GM23338 (cell line): ENCODE measurements at regions not wholly inside any gene's neighbourhood (a gene's known extent, or its start where the extent isn't known, plus 50 kb on each side); places are given as distances from the start of the nearest gene placed in this dataset.

Source experiments
- CREB1 ChIP-seq: fragments of 250-450 bp; sonication (Bioruptor Pico); IDR thresholded peaks from 2 replicates; pipeline ENCODE4 v1.5.0; 2020; ENCODE audit warnings: low read depth, mild to moderate bottlenecking, moderate library complexity
- EZH2 ChIP-seq: fragments of 200-600 bp; sonication (generic); IDR thresholded peaks from one replicate; pipeline ENCODE4 v1.8.0; 2017; ENCODE audit warnings: antibody characterized with exemption, mild to moderate bottlenecking, low read depth; ENCODE audit not compliant: unreplicated experiment
- EZH2phosphoT487 ChIP-seq: fragments of 200-600 bp; sonication (generic); IDR thresholded peaks from one replicate; pipeline ENCODE4 v1.8.1; 2018; ENCODE audit warnings: antibody characterized with exemption; ENCODE audit not compliant: unreplicated experiment
- JUNB ChIP-seq: IDR thresholded peaks from one replicate; pipeline ENCODE4 v1.6.1; 2016; ENCODE audit warnings: antibody characterized with exemption; ENCODE audit not compliant: unreplicated experiment
- NANOG ChIP-seq: IDR thresholded peaks from 2 replicates; pipeline ENCODE4 v1.6.1; 2016; ENCODE audit warnings: antibody characterized with exemption, borderline replicate concordance
- POLR2AphosphoS5 ChIP-seq: IDR thresholded peaks from 2 replicates; pipeline ENCODE4 v1.6.1; 2016; ENCODE audit warnings: antibody characterized with exemption, low read depth
- STAT1 ChIP-seq: IDR thresholded peaks from one replicate; pipeline ENCODE4 v1.6.1; 2016; ENCODE audit warnings: antibody characterized with exemption; ENCODE audit not compliant: unreplicated experiment
- ZNF331 ChIP-seq: fragments of 250-450 bp; sonication (Bioruptor Pico); IDR thresholded peaks from 2 replicates; pipeline ENCODE4 v1.5.0; 2020; ENCODE audit warnings: low read depth, mild to moderate bottlenecking, moderate library complexity
- TF ChIP-seq, protein P1 (sequence below), 2 experiments: fragments of 200-600 bp in 1 of 2; sonication (generic) in 1 of 2; conservative IDR thresholded peaks; 2 replicates each; pipeline versions ENCODE4 v1.5.1 to v1.6.1; 2016 to 2017; ENCODE audit warnings: antibody characterized with exemption in 2 of 2, low read depth in 2 of 2, mild to moderate bottlenecking in 2 of 2, moderate library complexity in 1 of 2
- TF ChIP-seq, protein P2 (sequence below): IDR thresholded peaks from one replicate; pipeline ENCODE4 v1.6.1; 2018; ENCODE audit warnings: antibody characterized with exemption; ENCODE audit not compliant: unreplicated experiment
- TF ChIP-seq, protein P3 (sequence below): IDR thresholded peaks from 2 replicates; pipeline ENCODE4 v1.6.1; 2016; ENCODE audit warnings: antibody characterized with exemption
- TF ChIP-seq, protein P4 (sequence below): fragments of 250-450 bp; sonication (Bioruptor Pico); IDR thresholded peaks from 2 replicates; pipeline ENCODE4 v1.5.0; 2020; ENCODE audit warnings: mild to moderate bottlenecking, moderate library complexity

DNA sequence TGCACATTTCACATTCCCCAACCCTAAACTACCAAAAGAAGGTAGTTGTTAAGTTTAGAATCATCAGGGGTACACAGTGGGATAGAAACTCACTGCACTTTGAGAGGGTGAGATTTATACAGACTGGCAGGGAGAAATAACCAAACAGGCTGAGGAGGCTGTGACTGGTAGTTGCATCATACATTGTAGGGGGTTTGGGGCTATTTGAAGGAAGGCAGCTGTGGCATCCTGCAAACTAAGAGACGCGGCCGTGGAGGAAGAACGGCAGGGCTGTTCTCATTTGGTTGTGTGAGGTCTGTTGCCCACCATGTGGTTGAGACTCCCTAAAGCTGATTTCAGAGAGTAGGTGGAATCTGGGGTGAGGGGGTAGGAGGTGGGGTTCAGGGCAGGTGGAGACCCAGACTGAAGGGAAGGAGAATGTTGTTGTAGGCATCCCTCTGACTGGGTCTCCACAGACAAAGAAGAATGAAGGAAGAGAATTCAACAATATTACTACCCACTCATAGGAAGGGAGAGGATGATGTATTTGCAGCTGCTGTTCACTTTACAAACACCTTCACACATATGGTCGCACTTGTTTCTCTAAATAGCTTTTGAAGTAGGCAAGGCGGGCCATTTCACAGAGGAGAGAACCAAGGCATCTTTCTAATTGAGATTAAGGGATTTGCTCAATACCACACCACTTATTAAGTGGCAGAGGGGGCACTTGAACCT is 170.9 kb upstream of the SIX2 start:
- TF ChIP-seq POLR2AphosphoS5 (no peak), EZH2 (no peak), EZH2phosphoT487 (no peak), JUNB (no peak), CREB1 (no peak), ZNF331 (no peak), STAT1 (no peak), NANOG (no peak)
- TF ChIP-seq, protein P1, sequence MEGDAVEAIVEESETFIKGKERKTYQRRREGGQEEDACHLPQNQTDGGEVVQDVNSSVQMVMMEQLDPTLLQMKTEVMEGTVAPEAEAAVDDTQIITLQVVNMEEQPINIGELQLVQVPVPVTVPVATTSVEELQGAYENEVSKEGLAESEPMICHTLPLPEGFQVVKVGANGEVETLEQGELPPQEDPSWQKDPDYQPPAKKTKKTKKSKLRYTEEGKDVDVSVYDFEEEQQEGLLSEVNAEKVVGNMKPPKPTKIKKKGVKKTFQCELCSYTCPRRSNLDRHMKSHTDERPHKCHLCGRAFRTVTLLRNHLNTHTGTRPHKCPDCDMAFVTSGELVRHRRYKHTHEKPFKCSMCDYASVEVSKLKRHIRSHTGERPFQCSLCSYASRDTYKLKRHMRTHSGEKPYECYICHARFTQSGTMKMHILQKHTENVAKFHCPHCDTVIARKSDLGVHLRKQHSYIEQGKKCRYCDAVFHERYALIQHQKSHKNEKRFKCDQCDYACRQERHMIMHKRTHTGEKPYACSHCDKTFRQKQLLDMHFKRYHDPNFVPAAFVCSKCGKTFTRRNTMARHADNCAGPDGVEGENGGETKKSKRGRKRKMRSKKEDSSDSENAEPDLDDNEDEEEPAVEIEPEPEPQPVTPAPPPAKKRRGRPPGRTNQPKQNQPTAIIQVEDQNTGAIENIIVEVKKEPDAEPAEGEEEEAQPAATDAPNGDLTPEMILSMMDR (conservative IDR thresholded peaks at IDR 0.05; ENCODE audit: low read depth in 2 of 2) = no peak
- TF ChIP-seq, protein P2, sequence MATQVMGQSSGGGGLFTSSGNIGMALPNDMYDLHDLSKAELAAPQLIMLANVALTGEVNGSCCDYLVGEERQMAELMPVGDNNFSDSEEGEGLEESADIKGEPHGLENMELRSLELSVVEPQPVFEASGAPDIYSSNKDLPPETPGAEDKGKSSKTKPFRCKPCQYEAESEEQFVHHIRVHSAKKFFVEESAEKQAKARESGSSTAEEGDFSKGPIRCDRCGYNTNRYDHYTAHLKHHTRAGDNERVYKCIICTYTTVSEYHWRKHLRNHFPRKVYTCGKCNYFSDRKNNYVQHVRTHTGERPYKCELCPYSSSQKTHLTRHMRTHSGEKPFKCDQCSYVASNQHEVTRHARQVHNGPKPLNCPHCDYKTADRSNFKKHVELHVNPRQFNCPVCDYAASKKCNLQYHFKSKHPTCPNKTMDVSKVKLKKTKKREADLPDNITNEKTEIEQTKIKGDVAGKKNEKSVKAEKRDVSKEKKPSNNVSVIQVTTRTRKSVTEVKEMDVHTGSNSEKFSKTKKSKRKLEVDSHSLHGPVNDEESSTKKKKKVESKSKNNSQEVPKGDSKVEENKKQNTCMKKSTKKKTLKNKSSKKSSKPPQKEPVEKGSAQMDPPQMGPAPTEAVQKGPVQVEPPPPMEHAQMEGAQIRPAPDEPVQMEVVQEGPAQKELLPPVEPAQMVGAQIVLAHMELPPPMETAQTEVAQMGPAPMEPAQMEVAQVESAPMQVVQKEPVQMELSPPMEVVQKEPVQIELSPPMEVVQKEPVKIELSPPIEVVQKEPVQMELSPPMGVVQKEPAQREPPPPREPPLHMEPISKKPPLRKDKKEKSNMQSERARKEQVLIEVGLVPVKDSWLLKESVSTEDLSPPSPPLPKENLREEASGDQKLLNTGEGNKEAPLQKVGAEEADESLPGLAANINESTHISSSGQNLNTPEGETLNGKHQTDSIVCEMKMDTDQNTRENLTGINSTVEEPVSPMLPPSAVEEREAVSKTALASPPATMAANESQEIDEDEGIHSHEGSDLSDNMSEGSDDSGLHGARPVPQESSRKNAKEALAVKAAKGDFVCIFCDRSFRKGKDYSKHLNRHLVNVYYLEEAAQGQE = no peak
- TF ChIP-seq, protein P3, sequence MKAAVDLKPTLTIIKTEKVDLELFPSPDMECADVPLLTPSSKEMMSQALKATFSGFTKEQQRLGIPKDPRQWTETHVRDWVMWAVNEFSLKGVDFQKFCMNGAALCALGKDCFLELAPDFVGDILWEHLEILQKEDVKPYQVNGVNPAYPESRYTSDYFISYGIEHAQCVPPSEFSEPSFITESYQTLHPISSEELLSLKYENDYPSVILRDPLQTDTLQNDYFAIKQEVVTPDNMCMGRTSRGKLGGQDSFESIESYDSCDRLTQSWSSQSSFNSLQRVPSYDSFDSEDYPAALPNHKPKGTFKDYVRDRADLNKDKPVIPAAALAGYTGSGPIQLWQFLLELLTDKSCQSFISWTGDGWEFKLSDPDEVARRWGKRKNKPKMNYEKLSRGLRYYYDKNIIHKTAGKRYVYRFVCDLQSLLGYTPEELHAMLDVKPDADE = no peak
- TF ChIP-seq, protein P4, sequence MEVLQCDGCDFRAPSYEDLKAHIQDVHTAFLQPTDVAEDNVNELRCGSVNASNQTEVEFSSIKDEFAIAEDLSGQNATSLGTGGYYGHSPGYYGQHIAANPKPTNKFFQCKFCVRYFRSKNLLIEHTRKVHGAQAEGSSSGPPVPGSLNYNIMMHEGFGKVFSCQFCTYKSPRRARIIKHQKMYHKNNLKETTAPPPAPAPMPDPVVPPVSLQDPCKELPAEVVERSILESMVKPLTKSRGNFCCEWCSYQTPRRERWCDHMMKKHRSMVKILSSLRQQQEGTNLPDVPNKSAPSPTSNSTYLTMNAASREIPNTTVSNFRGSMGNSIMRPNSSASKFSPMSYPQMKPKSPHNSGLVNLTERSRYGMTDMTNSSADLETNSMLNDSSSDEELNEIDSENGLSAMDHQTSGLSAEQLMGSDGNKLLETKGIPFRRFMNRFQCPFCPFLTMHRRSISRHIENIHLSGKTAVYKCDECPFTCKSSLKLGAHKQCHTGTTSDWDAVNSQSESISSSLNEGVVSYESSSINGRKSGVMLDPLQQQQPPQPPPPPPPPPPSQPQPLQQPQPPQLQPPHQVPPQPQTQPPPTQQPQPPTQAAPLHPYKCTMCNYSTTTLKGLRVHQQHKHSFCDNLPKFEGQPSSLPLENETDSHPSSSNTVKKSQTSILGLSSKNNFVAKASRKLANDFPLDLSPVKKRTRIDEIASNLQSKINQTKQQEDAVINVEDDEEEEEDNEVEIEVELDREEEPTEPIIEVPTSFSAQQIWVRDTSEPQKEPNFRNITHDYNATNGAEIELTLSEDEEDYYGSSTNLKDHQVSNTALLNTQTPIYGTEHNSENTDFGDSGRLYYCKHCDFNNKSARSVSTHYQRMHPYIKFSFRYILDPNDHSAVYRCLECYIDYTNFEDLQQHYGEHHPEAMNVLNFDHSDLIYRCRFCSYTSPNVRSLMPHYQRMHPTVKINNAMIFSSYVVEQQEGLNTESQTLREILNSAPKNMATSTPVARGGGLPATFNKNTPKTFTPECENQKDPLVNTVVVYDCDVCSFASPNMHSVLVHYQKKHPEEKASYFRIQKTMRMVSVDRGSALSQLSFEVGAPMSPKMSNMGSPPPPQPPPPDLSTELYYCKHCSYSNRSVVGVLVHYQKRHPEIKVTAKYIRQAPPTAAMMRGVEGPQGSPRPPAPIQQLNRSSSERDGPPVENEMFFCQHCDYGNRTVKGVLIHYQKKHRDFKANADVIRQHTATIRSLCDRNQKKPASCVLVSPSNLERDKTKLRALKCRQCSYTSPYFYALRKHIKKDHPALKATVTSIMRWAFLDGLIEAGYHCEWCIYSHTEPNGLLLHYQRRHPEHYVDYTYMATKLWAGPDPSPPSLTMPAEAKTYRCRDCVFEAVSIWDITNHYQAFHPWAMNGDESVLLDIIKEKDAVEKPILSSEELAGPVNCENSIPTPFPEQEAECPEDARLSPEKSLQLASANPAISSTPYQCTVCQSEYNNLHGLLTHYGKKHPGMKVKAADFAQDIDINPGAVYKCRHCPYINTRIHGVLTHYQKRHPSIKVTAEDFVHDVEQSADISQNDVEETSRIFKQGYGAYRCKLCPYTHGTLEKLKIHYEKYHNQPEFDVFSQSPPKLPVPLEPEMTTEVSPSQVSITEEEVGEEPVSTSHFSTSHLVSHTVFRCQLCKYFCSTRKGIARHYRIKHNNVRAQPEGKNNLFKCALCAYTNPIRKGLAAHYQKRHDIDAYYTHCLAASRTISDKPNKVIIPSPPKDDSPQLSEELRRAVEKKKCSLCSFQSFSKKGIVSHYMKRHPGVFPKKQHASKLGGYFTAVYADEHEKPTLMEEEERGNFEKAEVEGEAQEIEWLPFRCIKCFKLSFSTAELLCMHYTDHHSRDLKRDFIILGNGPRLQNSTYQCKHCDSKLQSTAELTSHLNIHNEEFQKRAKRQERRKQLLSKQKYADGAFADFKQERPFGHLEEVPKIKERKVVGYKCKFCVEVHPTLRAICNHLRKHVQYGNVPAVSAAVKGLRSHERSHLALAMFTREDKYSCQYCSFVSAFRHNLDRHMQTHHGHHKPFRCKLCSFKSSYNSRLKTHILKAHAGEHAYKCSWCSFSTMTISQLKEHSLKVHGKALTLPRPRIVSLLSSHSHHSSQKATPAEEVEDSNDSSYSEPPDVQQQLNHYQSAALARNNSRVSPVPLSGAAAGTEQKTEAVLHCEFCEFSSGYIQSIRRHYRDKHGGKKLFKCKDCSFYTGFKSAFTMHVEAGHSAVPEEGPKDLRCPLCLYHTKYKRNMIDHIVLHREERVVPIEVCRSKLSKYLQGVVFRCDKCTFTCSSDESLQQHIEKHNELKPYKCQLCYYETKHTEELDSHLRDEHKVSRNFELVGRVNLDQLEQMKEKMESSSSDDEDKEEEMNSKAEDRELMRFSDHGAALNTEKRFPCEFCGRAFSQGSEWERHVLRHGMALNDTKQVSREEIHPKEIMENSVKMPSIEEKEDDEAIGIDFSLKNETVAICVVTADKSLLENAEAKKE (CRISPR knock-in tag) = no peak
